GM21717 (cell line): ENCODE measurements at regions not wholly inside any gene's neighbourhood (a gene's known extent, or its start where the extent isn't known, plus 50 kb on each side); places are given as distances from the start of the nearest gene placed in this dataset.
"Not testable (repeated sequence)": the region's sequence is repeated elsewhere in the genome, so short reads cannot be mapped to it uniquely, and the experiment has no call there.

Experiments
- ATAC-seq: cut with Tn5 transposase; IDR thresholded peaks from one replicate; pipeline ENCODE4 v1.9.1; 2021; ENCODE audit warnings: mild to moderate bottlenecking, moderate library complexity; ENCODE audit not compliant: unreplicated experiment

DNA sequence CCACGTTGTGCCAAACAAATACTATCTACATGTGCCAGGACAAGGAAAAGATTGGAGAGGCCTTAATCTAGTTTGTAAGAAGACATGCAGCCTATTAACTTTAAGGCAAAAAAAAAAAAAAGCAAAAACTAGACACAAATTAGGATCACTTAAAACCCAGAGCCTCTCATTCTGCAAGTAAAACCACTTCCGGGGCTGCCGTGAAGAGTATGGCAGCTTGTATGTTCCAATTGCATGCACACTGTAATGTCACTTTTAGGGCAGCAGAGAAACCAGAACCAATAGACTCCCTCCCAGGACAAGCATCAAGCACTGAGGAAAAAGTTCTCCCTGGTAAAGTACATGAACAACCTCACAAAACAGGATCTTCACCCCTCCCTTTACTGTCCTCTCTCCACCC lies 70.6 kb downstream of the RSL24D1 start:
- no peak for ATAC-seq

DNA sequence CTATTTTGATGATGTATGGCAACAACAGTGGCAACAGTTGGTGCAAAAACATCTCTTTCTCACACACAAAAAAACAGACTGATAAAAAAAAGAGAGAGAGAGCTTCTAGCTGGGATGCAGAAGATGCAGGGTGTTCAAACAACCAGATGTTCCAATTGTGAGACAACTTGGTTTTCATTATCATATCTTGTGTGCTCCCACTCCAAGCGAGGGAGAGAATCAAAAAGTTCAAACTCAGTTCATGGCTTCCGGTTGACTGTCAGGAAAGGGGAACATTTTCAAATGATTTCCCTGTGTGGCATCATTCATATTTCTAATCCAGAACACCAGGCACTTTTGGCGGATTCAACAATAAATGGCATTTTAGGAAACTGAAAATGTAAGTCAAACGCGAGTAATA lies 72.1 kb downstream of the RSL24D1 start:
- no peak for ATAC-seq

DNA sequence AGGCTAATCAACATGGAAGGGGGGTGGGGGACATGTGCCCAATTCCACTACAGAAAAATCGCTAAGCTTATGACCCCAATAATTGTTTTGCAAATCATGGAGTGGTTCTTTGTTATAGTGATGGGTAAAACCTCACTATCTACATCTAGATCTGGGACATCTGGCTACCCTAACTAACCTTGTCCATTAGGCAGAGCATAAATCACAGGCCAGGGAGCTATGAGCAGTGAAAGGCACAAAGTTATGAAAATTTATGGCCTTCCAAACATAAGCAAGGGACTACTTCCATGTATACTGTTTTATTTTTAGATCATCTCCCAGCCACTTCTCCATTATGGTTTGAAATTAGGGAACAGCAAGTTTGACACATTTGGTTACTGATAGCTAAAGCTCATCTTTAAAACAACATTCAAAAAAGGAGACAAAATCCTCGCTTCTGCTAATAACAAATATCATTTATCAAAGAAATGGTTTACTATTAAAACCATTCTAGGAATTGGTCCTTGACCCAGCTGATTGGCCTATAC lies 78.3 kb downstream of the RSL24D1 start:
- ATAC-seq, result no peak

DNA sequence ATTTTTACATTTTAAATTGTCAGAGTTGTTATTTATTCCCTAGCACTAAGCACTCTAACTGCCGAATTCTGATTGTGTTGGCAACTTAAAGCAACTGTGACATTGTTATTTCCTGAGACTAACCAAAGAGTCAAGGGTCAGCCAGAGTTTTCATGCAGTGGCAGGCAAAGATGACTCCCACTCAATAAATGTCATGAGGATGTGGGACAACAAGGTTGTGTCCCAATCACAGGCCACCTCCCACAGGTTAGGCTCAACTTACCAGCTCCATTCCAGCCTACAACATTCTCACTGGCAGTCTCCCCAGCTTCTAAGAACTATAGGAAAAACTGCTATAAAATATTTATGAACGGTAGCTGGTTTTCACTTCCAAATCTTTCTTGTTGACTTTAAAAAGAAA lies 80.1 kb downstream of the RSL24D1 start:
- ATAC-seq, result no peak

DNA sequence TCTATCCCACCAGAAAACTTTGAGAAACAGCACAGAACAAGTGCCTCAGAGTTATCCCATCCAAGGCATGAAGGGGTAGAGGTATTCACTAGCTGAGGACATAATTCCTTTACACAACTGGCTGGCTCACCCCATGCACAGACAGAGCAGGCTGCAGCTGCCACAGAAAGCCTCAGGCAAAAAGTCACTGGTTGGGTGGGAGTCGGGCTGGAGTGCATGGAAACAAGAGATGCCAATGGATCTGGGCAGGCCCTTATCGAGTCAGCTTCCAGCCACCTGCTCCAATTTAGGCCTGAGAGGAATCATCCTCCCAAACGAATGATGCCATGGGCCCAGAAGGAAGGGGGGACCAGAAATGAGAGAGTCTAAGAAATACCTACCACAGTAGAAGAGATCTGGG lies 83.0 kb downstream of the RSL24D1 start:
- no peak for ATAC-seq

DNA sequence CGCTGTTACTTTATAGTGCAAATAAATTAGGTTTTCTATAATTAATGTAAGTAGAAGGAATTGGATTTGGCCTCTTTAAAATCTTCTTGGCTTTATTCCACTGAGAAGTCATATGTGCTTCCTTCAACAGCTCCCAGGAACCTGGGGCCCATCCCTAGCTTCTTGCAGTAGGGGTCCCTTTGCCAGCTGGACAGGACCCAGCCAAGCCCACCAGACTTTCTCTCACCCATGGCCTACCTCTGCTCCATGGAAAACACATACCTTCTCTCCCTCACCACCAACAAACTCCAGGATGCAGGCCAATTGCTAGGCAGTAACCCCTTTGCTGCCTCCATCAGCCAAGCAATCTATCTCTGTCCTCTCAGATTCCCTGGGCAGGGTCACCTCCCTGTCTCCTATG lies 84.0 kb downstream of the RSL24D1 start:
- no peak for ATAC-seq

DNA sequence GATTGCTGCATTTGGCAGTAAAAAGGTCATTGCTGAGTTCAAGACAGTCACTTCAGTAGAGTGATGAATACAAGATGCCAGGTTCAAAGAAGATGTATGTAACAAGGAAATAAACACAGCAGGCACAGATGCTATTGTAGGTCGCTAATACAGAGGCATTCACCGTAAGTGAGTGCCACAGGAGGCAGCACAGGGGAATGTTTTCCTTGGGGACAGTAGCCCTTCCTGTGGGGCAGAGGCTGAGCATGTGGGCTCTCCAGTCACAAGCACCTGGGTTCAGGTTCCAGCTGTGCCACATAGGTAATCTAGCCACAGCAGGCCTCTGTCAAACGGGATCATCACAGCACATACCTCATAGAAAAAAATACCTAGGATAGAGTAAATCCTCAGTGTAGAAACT lies 86.3 kb downstream of the RSL24D1 start:
- ATAC-seq, result no peak

DNA sequence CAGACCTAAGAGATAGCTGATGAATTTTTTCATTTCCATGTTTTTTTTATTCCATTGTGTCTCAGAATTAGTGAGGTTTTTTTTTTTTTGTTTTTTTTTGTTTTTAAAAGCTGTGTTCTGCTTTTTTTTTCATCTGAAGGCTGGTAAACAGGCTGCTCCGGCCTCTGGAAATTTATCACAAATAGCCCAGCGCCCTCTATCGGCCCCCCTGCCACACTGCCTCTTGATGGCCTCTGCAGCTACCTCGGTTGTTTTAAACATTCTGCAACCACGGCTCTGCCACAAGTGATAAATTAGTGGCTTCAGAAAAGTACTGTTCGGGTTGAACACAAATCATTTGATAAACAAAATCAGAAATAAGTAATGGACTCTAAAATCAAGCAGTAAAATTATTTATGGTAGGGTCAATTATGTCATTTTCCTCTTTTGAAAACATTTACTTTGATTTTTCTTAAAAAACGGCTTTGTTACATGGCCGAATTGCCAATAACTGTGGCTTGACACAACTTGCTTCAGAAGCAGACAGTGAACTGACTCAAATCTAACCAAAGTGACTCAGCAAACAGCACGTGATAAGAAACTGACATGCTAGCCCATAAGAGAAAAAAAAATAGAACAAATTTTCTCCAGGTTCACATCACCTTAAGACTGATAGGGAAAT lies 87.8 kb downstream of the RSL24D1 start:
- peak; percentile 75 for ATAC-seq

DNA sequence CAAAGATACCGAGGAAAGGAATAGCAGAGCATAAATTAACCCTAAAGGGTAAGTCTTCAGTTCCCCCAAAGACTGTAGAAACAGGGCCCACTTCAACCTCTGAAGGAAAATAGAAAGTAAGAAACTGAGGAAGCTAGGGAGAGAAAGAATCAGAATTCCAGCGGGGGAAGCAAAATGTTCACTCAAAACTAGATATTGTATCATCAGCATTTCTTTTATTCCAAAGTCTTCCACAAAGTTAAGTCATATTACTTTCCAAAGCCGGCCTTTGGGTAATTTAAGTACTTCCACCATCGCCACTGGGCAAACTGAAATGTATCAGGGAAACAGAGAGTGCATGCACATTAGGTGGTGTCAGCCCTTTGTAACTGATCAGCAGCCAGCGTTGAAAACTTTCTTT lies 88.3 kb downstream of the RSL24D1 start:
- no peak for ATAC-seq

DNA sequence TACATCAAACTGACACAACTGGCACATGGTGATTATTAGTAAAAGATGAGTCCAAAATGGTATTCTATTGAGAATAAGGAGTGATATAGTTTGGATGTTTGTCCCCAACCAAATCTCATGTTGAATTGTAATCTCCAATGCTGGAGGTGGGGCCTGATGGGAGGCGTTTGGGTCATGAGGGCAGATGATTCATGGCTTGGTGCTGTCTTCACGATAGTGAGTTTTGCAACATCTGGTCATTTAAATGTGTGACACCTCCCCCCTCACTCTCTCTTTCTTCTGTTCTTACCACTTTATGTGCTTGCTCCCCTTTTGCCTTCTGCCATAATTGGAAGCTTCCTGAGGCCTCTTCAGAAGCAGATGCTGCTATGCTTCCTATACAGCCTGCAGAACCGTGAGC lies 90.6 kb downstream of the RSL24D1 start:
- no peak for ATAC-seq

DNA sequence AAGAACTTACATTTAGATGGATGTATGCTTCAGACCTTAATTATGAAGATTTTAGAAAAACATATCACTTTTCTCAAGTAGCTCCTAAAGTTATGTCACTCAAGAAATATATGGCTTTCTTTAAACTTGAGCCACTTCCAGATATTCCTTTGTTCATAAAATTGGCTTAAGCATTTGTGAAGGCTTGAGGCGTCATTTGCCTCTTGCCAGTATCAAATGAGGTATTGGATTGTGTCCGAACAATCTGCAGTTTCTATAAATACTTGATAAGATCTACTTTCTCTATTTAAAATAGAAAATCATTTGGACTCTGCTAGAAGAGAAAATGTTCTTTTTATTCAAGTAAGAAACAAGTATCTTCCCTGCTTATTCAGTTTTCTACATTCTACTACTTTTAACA lies 102.6 kb downstream of the RSL24D1 start:
- ATAC-seq, result no peak

DNA sequence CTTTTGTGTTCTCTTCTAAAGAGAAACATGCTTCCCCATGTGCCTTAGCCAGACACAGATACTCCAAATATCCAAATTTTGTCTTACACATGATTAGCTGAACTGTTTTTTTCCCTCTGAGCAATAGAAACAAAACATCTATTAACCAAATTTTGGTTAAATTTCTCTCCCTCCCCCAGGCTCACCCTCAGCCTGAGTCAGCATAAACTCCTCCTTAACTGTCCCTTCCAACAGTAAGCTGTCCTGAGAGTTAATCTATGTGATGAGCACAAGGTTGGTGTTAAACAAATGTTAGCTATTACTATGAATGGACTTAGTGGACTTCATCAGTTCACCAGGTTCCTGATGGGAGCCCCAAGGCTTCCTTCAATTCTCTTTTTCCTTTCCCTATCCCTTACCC lies 108.5 kb downstream of the RSL24D1 start:
- no peak for ATAC-seq

DNA sequence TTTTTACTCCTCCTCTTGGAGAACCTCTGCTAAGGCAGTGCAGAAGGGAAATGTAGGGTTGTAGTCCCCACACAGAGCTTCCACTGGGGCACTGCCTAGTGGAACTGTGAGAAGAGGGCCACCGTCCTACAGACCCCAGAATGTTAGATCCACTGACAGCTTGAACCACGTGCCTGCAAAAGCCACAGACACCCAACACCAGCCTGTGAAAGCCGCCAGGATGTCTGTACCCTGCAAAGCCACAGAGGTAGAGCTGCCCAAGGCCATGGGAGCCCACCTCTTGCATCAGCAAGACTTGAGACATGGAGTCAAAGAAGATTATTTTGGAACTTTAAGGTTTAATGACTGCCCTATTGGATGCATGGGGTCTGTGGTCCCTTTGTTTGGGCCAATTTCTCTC lies 112.1 kb downstream of the RSL24D1 start:
- no peak for ATAC-seq

DNA sequence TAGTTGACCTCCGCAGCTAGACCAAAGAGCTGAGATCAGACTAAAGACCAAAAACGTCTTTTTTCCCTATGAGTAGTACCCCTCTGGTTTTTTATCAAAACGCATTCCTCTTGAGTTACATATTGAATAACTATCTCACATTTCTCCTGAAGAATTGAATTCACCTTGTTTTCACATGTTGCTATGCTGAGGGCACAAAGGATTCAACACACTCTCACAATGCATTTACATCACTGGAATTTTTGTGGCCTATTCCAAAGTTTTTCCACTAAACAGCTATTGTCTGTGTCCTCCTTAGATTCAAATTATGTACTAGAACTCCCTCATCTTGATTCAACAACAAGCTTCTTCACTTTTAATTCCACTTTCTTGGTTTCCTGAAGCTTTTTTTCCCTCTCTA lies 112.5 kb downstream of the RSL24D1 start:
- no peak for ATAC-seq

DNA sequence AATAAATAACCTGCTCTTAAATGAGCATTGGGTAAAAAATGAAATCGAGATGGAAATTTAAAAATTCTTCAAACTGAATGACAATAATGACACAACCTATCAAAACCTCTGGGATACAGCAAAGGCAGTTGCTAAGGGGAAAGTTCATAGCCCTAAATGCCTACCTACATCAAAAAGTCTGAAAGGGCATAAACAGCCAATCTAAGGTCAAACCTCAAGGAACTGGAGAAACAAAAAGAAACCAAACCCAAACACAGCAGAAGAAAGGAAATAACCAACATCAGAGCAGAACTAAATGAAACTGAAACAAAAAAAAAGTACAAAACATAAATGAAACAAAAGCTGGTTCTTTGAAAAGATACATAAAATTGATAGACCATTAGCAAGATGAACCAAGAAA lies 119.7 kb downstream of the RSL24D1 start:
- ATAC-seq, result not testable (repeated sequence)

DNA sequence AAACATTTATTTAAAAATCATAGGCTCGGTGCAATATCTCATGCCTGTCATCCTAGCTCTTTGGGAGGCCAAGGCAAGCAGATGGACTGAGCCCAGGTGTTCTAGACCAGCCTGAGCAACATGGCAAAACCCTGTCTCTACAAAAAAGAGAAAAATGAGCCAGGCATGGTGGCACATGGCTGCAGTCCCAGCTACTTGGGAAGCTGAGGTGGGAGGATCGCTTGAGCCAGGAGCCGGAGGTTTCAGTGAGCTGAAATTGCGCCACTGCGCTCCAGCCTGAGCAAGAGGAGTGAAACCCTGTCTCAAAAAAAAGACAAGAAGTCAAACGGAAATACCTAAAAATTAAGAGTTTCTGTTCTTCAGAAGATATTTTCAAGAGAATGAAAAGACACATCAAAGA lies 122.3 kb downstream of the RSL24D1 start:
- ATAC-seq, result no peak

DNA sequence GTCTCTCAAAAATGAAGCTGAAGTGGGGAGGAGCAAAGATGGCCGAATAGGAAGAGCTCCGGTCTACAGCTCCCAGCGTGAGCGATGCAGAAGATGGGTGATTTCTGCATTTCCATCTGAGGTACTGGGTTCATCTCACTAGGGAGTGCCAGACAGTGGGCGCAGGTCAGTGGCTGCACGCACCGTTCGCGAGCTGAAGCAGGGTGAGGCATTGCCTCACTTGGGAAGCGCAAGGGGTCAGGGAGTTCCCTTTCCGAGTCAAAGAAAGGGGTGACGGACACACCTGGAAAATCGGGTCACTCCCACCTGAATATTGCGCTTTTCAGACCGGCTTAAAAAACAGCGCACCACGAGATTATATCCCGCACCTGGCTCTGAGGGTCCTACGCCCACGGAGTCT lies 132.8 kb downstream of the RSL24D1 start:
- ATAC-seq, result not testable (repeated sequence)

DNA sequence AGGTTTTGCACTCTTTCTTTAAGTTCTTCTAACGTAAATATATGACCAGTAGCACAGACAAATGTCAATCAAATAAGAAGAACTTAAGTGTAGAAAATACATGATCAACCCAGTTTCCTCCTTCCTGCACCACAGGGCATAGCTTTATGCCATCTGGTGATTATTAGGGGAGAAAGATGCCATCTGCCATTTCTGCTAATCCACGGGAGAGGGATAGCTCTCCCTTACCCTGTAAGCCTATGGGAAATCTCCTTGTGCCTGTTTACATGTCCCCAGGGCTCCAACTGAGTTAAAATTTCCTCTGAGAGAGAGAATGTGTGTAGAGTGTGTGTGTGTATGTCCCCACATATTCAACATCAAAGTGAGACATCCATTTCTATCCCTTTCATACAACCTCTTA lies 135.9 kb downstream of the RSL24D1 start:
- no peak for ATAC-seq

DNA sequence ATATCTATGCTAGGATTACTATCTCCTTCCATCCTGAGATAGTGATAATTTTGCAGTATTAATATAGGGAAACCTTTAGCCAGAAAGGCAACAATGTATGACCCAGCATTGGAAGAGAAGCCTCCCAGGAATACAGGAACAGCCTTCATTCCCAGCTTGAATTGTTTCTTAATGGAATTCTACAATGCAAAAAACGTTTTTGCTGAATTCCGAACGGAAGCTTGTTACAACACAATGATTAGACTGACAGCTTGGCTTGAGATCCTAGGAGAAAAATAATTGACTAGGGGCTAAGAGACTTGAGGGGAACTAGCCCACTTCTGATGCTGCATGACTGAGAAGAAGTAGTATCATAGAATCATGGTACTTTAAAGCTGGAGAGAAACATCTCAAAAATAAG lies 140.2 kb downstream of the RSL24D1 start:
- ATAC-seq, result no peak

DNA sequence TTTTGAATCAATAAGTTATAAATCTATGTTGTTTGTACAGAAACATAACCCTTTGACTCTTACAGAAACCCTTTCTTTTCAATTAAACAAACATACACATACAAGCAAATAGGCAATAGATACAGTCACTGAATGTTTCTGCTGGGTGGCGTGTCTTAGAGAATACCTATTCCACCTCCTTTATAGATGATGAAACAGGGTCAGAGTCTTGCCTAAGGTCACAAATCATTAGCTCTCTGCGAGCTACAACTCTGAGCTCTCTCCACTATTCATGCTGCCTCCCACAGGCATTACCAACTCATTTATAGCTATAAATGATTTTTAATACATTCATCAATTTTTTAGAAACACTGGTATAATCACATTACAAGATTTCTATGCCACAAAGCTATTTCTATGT lies 152.6 kb downstream of the RSL24D1 start:
- no peak for ATAC-seq

DNA sequence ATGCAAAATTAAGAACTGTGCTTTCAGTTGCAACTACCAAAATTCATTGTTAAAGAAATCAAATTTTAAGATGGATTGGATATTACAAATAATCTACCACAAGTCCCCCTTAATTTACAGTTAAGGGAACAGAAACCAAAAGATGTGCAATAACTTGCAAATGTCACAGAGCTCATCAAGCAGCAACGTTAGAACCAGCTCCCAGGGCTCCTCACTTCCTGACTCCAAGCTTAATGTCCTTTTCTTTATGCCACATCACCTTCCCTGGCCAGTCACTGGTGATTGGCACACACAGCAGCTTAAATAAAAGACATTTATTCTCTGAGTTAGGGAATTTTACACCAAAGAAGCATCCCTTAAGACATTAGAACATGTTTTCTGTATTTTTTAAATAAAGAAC lies 159.7 kb downstream of the RSL24D1 start:
- ATAC-seq, result no peak

DNA sequence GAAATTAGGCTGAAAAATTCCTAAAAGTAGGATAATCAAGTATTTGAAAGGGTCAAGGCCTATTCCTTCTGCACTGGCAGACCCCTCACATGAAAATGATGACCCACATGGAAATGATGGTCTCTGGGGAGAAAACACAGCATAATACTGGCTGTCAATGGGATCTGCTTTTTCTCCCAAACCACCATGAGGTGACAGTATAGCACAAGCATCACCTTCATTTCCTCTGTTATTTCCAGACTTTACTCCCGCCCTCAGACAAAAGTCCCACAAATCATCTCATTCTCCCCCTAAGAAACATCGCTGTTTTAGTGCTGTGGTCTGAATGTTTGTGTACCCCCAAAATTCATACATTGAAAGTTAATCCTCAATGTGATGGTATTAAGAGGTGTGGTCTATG lies 161.0 kb downstream of the RSL24D1 start:
- no peak for ATAC-seq

DNA sequence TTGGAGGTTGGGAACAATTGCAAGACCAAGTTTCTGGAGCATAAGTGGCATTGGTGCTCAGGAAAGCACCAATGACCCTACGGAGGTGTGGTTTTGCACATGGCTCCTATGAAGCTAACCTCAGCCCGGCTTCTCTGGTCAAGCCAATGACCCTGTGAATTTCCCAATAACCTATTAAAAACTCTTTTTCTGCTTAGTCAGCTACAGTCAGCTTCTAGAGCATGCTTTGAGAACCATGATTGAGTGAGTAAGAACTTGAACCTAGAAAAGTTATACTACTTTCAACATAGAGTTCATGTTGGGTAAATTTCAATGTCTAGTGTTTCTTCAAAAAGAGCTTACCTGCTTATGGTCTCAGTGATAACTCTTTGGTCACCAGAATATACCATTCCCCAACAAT lies 163.2 kb downstream of the RSL24D1 start:
- ATAC-seq, result no peak
